GM12878 (cell line): ENCODE measurements at regions not wholly inside any gene's neighbourhood (a gene's known extent, or its start where the extent isn't known, plus 50 kb on each side); places are given as distances from the start of the nearest gene placed in this dataset.

Source experiments
- ATAC-seq: fragments of 200-7000 bp; cut with Tn5 transposase; 3 replicates; pipeline ENCODE4 v1.9.1; 2020; ENCODE audit warnings: mild to moderate bottlenecking, moderate library complexity
- BruUV-seq: library from RNA; stranded (reverse); fragments of 400-500 nt; replicated peaks from 2 replicates; lab custom pipeline; 2021; lab: Mats Ljungman, UMichigan
- CTCF ChIA-PET: fragments of 300-600 bp; sonication (Branson Sonifier 250); formaldehyde crosslinking; extraction: SDS; loops from one replicate; lab custom pipeline; 2021; ENCODE audit warnings: inconsistent platforms; lab: Yijun Ruan, JAX
- POLR2A ChIA-PET: fragments of 350-600 bp; formaldehyde crosslinking; extraction: SDS; loops from one replicate; lab custom pipeline; 2021; ENCODE audit warnings: inconsistent platforms; lab: Charles Lee
- RAD21 ChIA-PET: fragments of 300-600 bp; sonication (Branson Sonifier 250); formaldehyde crosslinking; loops from one replicate; lab custom pipeline; 2023; ENCODE audit warnings: antibody characterized with exemption; ENCODE audit not compliant: unreplicated experiment; lab: Charles Lee
- SMC1A ChIA-PET: fragments of 300-600 bp; sonication (Branson Sonifier 250); formaldehyde crosslinking; loops from one replicate; lab custom pipeline; 2023; ENCODE audit not compliant: unreplicated experiment, uncharacterized antibody; lab: Charles Lee
- DNase-seq: peaks from one replicate; pipeline ENCODE4 v3.0.0-alpha.2; 2011; ENCODE audit warnings: low read depth, low spot score
- FAIRE-seq: peaks from 3 replicates; lab custom pipeline; 2011; peaks lifted over from hg19 to GRCh38; lab: Jason Lieb, UNC
- H2AFZ ChIP-seq: 2 replicates; pipeline ENCODE4 v1.6.0; 2011; ENCODE audit warnings: low read depth, low read length, control low read depth; ENCODE audit not compliant: control insufficient read depth
- H3K27ac ChIP-seq: 2 replicates; pipeline ENCODE4 v1.5.1; 2011; ENCODE audit warnings: control low read depth; ENCODE audit not compliant: control insufficient read depth, insufficient read depth
- H3K27me3 ChIP-seq, 2 experiments: replicated peaks in 1 of 2; 2 replicates each; pipeline versions ENCODE4 v1.6.0 to v1.6.1; 2011; ENCODE audit warnings: low read length in 1 of 2; ENCODE audit not compliant: control insufficient read depth in 2 of 2, insufficient read depth in 2 of 2
- H3K36me3 ChIP-seq, 2 experiments: 2 replicates each; pipeline ENCODE4 v1.5.1; 2011; ENCODE audit warnings: low read length in 1 of 2; ENCODE audit not compliant: control insufficient read depth in 2 of 2, insufficient read depth in 2 of 2
- H3K4me1 ChIP-seq: 2 replicates; pipeline ENCODE4 v1.6.1; 2011; ENCODE audit warnings: mild to moderate bottlenecking, low read length, moderate library complexity, mixed read lengths; ENCODE audit not compliant: control insufficient read depth, insufficient read depth
- H3K4me2 ChIP-seq: 2 replicates; pipeline ENCODE4 v1.6.0; 2011; ENCODE audit warnings: control low read depth; ENCODE audit not compliant: control insufficient read depth, insufficient read depth
- H3K4me3 ChIP-seq: fragments of 200-600 bp; sonication (generic); 2 replicates; pipeline ENCODE4 v1.5.1; 2016
- H3K79me2 ChIP-seq: 2 replicates; pipeline ENCODE4 v1.6.0; 2011; ENCODE audit warnings: low read length; ENCODE audit not compliant: control insufficient read depth, insufficient read depth
- H3K9ac ChIP-seq: 2 replicates; pipeline ENCODE4 v1.8.0; 2011; ENCODE audit warnings: low read length, control low read depth, mixed read lengths; ENCODE audit not compliant: control insufficient read depth, insufficient read depth
- H3K9me3 ChIP-seq: replicated peaks from 3 replicates; pipeline ENCODE4 v1.5.1; 2011; ENCODE audit warnings: mild to moderate bottlenecking, low read length; ENCODE audit not compliant: control insufficient read depth, insufficient read depth
- H4K20me1 ChIP-seq: 2 replicates; pipeline ENCODE4 v1.6.0; 2011; ENCODE audit not compliant: control insufficient read depth, insufficient read depth
- E2F4 ChIP-seq: IDR thresholded peaks from 2 replicates; pipeline ENCODE4 v1.6.1; 2012; ENCODE audit warnings: low read depth, low read length, improper control_type of control experiment
- IKZF2 ChIP-seq, 2 experiments: fragments of 450-650 bp; IDR thresholded peaks; 2 replicates each; pipeline ENCODE4 v1.6.1; 2017; ENCODE audit warnings: mild to moderate bottlenecking in 2 of 2, moderate library complexity in 2 of 2
- ZBTB40 ChIP-seq: fragments of 450-650 bp; IDR thresholded peaks from 2 replicates; pipeline ENCODE4 v1.6.1; 2016; ENCODE audit warnings: mild to moderate bottlenecking, moderate library complexity, borderline replicate concordance
- WGBS: methylation state at CpG from one replicate; pipeline ENCODE4 v1.1.6; 2016; ENCODE audit warnings: low lambda C conversion rate; ENCODE audit not compliant: insufficient replicate concordance, insufficient coverage; ENCODE audit errors: missing lambda C conversion rate; 5-methylcytosine and 5-hydroxymethylcytosine counted together
- in situ Hi-C: fragments of 300-500 bp; cut with MboI; formaldehyde crosslinking; loops from 9 replicates; pipeline ENCODE4 v1.14.3; 2018; ENCODE audit warnings: mixed read lengths
- intact Hi-C: fragments of 100-400 bp; cut with micrococcal nuclease; formaldehyde crosslinking; loops from one replicate; pipeline ENCODE4 v1.14.2; 2022; ENCODE audit not compliant: unreplicated experiment

- FAIRE-seq (no peak), DNase-seq (no peak), ATAC-seq (no peak)
- H3K4me3 ChIP-seq, result no peak overlapping the region
- no peaks in the 10 kb centered on the region for H3K27me3 ChIP-seq
- H3K4me2 ChIP-seq, result no peak overlapping the region
- no peaks in the 10 kb centered on the region for H4K20me1 ChIP-seq
- 41% methylated on average over 1 of the region's 1 CpG for WGBS
- TF ChIP-seq E2F4, result no peak
- H3K9ac ChIP-seq, result no peak overlapping the region
- ChIA-PET CTCF (interaction anchor here (0.6 kb wide), 1 partner anchor 466 kb away, joined by 3 read pairs; no protein-coding TSS in a partner anchor), SMC1A (interaction anchor here (0.9 to 4.4 kb wide), 4 partner anchors 10 to 51 kb away, joined by 3 to 18 read pairs (median 8); no protein-coding TSS in a partner anchor), POLR2A (interaction anchor here (0.9 kb wide), 1 partner anchor 246 kb away, joined by 3 read pairs; no protein-coding TSS in a partner anchor), RAD21 (interaction anchor here (1.3 kb wide), 1 partner anchor 211 kb away, joined by 3 read pairs; no protein-coding TSS in a partner anchor)
- peaks cover 17% of the 10 kb centered on the region for H3K4me1 ChIP-seq
- no peaks in the 10 kb centered on the region for H3K36me3 ChIP-seq
- no peaks in the 10 kb centered on the region for H3K79me2 ChIP-seq
- H2AFZ ChIP-seq, result no peak overlapping the region
- no peak overlapping the region for H3K27ac ChIP-seq
- intact Hi-C loops, result loop anchor here (5.0 kb wide), 1 partner anchor 247 kb away; the partner anchor contains the start of gene DUSP10
- in situ Hi-C loops, result no loop called here
- BruUV-seq, result no TSS peak
- H3K9me3 ChIP-seq, result peaks cover 12% of the 10 kb centered on the region; the same call in 2 of the 3 replicates
These were observed 247.9 kb upstream of the DUSP10 start for GRCh38 chr1:221989741-221990140.

- Histone ChIP-seq H3K4me2 (no peak overlapping the region), H3K79me2 (no peaks in the 10 kb centered on the region), H3K9ac (no peak overlapping the region), H3K4me3 (no peak overlapping the region), H2AFZ (no peak overlapping the region), H3K9me3 (peaks cover 12% of the 10 kb centered on the region; the same call in 2 of the 3 replicates), H3K27me3 (no peaks in the 10 kb centered on the region), H3K36me3 (no peaks in the 10 kb centered on the region)
- no peak for DNase-seq
- no peak for FAIRE-seq
- ChIA-PET RAD21 (interaction anchor here (0.5 to 1.3 kb wide), 2 partner anchors 25 to 210 kb away, joined by 3 read pairs; no protein-coding TSS in a partner anchor), SMC1A (interaction anchor here (4.4 kb wide), 1 partner anchor 50 kb away, joined by 18 read pairs; no protein-coding TSS in a partner anchor), CTCF (no interaction called here)
- no peak for ATAC-seq
- BruUV-seq, result no TSS peak
- TF ChIP-seq ZBTB40, result no peak
- TF ChIP-seq IKZF2 (IDR thresholded peaks at IDR 0.05), result no peak
- TF ChIP-seq, all 136 proteins: peak for 0
- in situ Hi-C loops (no loop called here), intact Hi-C loops (no loop called here)
- Histone ChIP-seq H4K20me1 (no peaks in the 10 kb centered on the region), H3K4me1 (peaks cover 15% of the 10 kb centered on the region), H3K27ac (no peak overlapping the region)
- POLR2A ChIA-PET, result no interaction called here
These were observed 246.9 kb upstream of the DUSP10 start for GRCh38 chr1:221988829-221989228.
